ENCODE measurements at regions not wholly inside any gene's neighbourhood (a gene's known extent, or its start where the extent isn't known, plus 50 kb on each side); places are given as distances from the start of the nearest gene placed in this dataset.
"Not testable (repeated sequence)": the region's sequence is repeated elsewhere in the genome, so short reads cannot be mapped to it uniquely, and the experiment has no call there.

- no peak for TF ChIP-seq CTCF (IDR thresholded peaks at IDR 0.05; ENCODE audit: insufficient read depth, low read length)
- DNase-seq (ENCODE audit: low read depth), result no peak
- no peak overlapping the region for H3K4me3 ChIP-seq (ENCODE audit: low read depth, low read length)
Observed at GRCh38 chr10:20489961-20490360, 407.1 kb downstream of the NEBL start.

- no peak for DNase-seq (ENCODE audit: low read depth)
- TF ChIP-seq CTCF (IDR thresholded peaks at IDR 0.05; ENCODE audit: insufficient read depth, low read length), result no peak
- H3K4me3 ChIP-seq (ENCODE audit: low read depth, low read length), result no peak overlapping the region
Observed at GRCh38 chr10:20486791-20487190, 410.3 kb downstream of the NEBL start.

- no peak for DNase-seq (ENCODE audit: low read depth)
- no peak overlapping the region for H3K4me3 ChIP-seq (ENCODE audit: low read depth, low read length)
- no peak for TF ChIP-seq CTCF (IDR thresholded peaks at IDR 0.05; ENCODE audit: insufficient read depth, low read length)
Observed at GRCh38 chr10:20485554-20485953, 411.6 kb downstream of the NEBL start.

GRCh38 chr10:20481054-20481453 is 416.1 kb downstream of the NEBL start:
- DNase-seq (ENCODE audit: low read depth), result no peak
- TF ChIP-seq CTCF (IDR thresholded peaks at IDR 0.05; ENCODE audit: insufficient read depth, low read length), result no peak
- no peak overlapping the region for H3K4me3 ChIP-seq (ENCODE audit: low read depth, low read length)

- not testable (repeated sequence) for DNase-seq (ENCODE audit: low read depth); H3K4me3 ChIP-seq (ENCODE audit: low read depth, low read length)
Observed at GRCh38 chr10:20480575-20480974, 416.5 kb downstream of the NEBL start.

GRCh38 chr10:20474064-20474463 is 423.0 kb downstream of the NEBL start:
- DNase-seq (ENCODE audit: low read depth), result no peak
- TF ChIP-seq CTCF (IDR thresholded peaks at IDR 0.05; ENCODE audit: insufficient read depth, low read length), result no peak
- H3K4me3 ChIP-seq (ENCODE audit: low read depth, low read length), result no peak overlapping the region

GRCh38 chr10:20473023-20473760 is 423.9 kb downstream of the NEBL start:
- TF ChIP-seq CTCF (IDR thresholded peaks at IDR 0.05; ENCODE audit: insufficient read depth, low read length), result no peak
- DNase-seq (ENCODE audit: low read depth), result no peak
- H3K4me3 ChIP-seq (ENCODE audit: low read depth, low read length), result no peak overlapping the region
